Psoas muscle (tissue), 7 donors: ENCODE measurements at regions not wholly inside any gene's neighbourhood (a gene's known extent, or its start where the extent isn't known, plus 50 kb on each side); places are given as distances from the start of the nearest gene placed in this dataset.
"Not testable (repeated sequence)": the region's sequence is repeated elsewhere in the genome, so short reads cannot be mapped to it uniquely, and the experiment has no call there.

Experiments used
- ATAC-seq, 4 donors: fragments of 200-7000 bp; cut with Tn5 transposase; one replicate each; pipeline ENCODE4 v1.9.1; 2020; ENCODE audit warnings: moderate library complexity in 3 of 4, mild to moderate bottlenecking in 2 of 4
- DNase-seq, 2 donors: peaks; one replicate each; pipeline ENCODE4 v3.0.0-alpha.2; 2020
- H3K27ac ChIP-seq: fragments of 200-600 bp; one replicate; pipeline ENCODE4 v1.8.0; 2022
- H3K27me3 ChIP-seq, 3 donors: fragments of 200-600 bp in 1 of 3; one replicate each; pipeline versions ENCODE4 v1.6.1 to v1.8.0; 2013 to 2022; ENCODE audit warnings: low read length in 2 of 3, mild to moderate bottlenecking in 2 of 3, moderate library complexity in 1 of 3; ENCODE audit not compliant: insufficient read depth in 3 of 3
- H3K36me3 ChIP-seq, 2 donors: fragments of 200-600 bp in 1 of 2; one replicate each; pipeline versions ENCODE4 v1.6.1 to v1.8.0; 2013 to 2022; ENCODE audit warnings: low read depth in 1 of 2, mild to moderate bottlenecking in 1 of 2, moderate library complexity in 1 of 2; ENCODE audit not compliant: insufficient read depth in 1 of 2
- H3K4me1 ChIP-seq: fragments of 200-600 bp; one replicate; pipeline ENCODE4 v1.8.0; 2022
- H3K4me3 ChIP-seq: fragments of 200-600 bp; one replicate; pipeline ENCODE4 v1.8.0; 2022; ENCODE audit warnings: mild to moderate bottlenecking
- H3K9me3 ChIP-seq: fragments of 200-600 bp; one replicate; pipeline ENCODE4 v1.8.0; 2022
- WGBS, 3 donors: extraction: QIAGEN DNeasy Blood & Tissue Kit; methylation state at CpG; one replicate each; pipeline versions ENCODE4 v1.1.6 to v1.1.7; 2013; 5-methylcytosine and 5-hydroxymethylcytosine counted together
- intact Hi-C, 2 donors: fragments of 100-400 bp; cut with DNase I; formaldehyde crosslinking; loops; one replicate each; pipeline versions ENCODE4 v1.11.0 to v1.14.2; 2022
- TF ChIP-seq, protein P1 (sequence below): fragments of 200-600 bp; IDR thresholded peaks from one replicate; pipeline ENCODE4 v1.8.0; 2022; ENCODE audit warnings: antibody characterized with exemption
- donor health status: healthy with polysubstance abuse.
- donor health status: DM: no; HTN: no; CAD: no; lungs with moderate emphysema.
- donor health status: Bipolar disorder and iron deficiency.
- donor health status: healthy.
- donor health status: DM: yes; HTN: yes; CAD: no.
- donor health status: DM: no; HTN: no; CAD: no.
- donor health status: DM: yes; HTN: yes; CAD: no.

DNA sequence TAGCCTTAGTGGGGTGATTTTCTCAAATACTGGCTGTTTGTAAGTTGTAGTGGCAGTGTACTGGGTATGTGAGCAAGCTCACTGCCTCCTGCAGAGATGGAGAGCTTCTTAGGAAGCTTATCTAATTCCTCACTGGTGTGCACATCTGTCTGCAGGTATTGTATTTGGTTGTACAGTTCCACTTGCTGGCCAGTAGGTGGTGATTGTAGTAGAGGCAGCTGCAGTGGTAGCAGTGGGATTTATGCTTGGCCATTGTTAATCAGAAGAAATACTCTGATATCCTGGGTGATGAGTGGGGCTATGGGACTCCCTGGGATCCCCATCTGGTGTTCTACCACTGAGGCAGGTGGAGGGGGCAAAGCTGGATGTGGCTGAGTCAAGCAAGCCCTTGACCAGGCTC lies 276.1 kb upstream of the SPAG17 start:
- H3K9me3 ChIP-seq, result peaks cover 12% of the 10 kb centered on the region
- H3K4me3 ChIP-seq, result no peak overlapping the region
- intact Hi-C loops, result no loop called here
- no peaks in the 10 kb centered on the region for H3K27me3 ChIP-seq
- H3K36me3 ChIP-seq, result no peaks in the 10 kb centered on the region
- TF ChIP-seq, protein P1, sequence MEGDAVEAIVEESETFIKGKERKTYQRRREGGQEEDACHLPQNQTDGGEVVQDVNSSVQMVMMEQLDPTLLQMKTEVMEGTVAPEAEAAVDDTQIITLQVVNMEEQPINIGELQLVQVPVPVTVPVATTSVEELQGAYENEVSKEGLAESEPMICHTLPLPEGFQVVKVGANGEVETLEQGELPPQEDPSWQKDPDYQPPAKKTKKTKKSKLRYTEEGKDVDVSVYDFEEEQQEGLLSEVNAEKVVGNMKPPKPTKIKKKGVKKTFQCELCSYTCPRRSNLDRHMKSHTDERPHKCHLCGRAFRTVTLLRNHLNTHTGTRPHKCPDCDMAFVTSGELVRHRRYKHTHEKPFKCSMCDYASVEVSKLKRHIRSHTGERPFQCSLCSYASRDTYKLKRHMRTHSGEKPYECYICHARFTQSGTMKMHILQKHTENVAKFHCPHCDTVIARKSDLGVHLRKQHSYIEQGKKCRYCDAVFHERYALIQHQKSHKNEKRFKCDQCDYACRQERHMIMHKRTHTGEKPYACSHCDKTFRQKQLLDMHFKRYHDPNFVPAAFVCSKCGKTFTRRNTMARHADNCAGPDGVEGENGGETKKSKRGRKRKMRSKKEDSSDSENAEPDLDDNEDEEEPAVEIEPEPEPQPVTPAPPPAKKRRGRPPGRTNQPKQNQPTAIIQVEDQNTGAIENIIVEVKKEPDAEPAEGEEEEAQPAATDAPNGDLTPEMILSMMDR, result no peak
- ATAC-seq (no peak), DNase-seq (no peak)
- no peaks in the 10 kb centered on the region for H3K4me1 ChIP-seq
- no peak overlapping the region for H3K27ac ChIP-seq

DNA sequence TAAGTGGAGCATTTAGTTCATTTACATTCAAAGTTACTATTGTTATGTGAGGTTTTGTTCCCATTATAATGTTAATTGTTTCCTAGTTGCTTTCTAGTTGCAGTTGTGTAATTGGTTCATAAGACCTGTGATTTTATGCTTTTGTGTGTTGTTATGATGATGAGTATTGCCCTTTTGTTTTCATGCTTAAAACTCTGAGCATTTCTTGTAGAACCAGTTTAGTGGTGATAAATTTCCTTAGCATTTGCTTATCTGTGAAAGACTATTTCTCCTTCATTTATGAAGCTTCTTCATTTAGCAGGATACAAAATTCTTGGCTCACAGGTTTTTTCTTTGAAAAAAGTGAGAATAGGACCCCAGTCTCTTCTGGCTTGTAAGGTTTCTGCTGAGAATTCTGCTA lies 274.8 kb upstream of the SPAG17 start:
- peaks cover 12% of the 10 kb centered on the region for H3K9me3 ChIP-seq
- intact Hi-C loops, result no loop called here

DNA sequence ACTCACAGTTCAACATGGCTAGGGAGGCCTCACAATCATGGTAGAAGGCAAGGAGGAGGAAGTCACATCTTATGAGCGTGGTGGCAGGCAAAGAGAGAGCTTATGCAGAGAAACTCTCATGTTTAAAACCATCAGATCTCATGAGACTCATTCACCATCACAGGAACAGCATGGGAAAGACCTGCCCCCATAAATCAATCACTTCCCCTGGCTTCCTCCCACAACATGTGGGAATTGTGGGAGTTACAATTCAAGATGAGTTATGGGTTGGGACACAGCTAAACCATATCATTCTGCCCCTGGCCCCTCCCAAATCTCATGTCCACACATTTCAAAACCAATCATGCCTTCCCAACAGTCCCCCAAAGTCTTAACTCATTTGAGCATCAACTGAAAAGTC lies 268.8 kb upstream of the SPAG17 start:
- intact Hi-C loops, H3K27ac ChIP-seq, H3K9me3 ChIP-seq, ATAC-seq, H3K27me3 ChIP-seq, H3K36me3 ChIP-seq, H3K4me1 ChIP-seq, H3K4me3 ChIP-seq, DNase-seq: not testable (repeated sequence)
- WGBS, 3 donors, result 54 to 87% (median 68%) methylated on average over 1 of the region's 1 CpG

More for the DNA sequence above, 274.8 kb upstream of the SPAG17 start:
- TF ChIP-seq, protein P1, result no peak
- ATAC-seq (no peak), DNase-seq (no peak)
- no peak overlapping the region for H3K4me3 ChIP-seq
- H3K27me3 ChIP-seq, result no peaks in the 10 kb centered on the region
- no peaks in the 10 kb centered on the region for H3K4me1 ChIP-seq
- no peak overlapping the region for H3K27ac ChIP-seq
- H3K36me3 ChIP-seq, result no peaks in the 10 kb centered on the region

DNA sequence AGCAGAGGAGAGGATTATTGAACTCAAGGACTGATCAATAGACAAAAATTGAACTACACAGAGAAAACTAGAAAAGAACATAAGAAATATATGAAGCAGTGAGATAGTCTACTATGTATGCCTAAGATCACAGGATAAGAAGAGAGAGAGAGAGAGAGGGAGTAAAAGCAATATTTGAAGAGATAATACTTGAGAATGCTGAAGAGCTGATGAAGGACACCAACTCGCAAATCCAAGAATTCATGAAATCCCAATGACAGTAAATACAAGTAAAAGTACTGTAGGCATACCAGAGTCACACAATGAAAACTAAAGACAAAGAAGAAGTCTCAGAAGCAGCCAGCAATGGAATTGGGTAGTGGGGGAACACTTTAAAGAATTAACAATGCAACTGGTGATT lies 260.1 kb upstream of the SPAG17 start:
- no peak overlapping the region for H3K4me3 ChIP-seq
- intact Hi-C loops, result no loop called here
- ATAC-seq, result no peak
- no peaks in the 10 kb centered on the region for H3K36me3 ChIP-seq
- H3K27ac ChIP-seq, result no peak overlapping the region
- no peak for DNase-seq
- no peaks in the 10 kb centered on the region for H3K9me3 ChIP-seq
- TF ChIP-seq, protein P1, result no peak
- no peaks in the 10 kb centered on the region for H3K27me3 ChIP-seq
- WGBS, 3 donors, result 96 to 100% (median 97%) methylated on average over 1 of the region's 1 CpG
- no peaks in the 10 kb centered on the region for H3K4me1 ChIP-seq

DNA sequence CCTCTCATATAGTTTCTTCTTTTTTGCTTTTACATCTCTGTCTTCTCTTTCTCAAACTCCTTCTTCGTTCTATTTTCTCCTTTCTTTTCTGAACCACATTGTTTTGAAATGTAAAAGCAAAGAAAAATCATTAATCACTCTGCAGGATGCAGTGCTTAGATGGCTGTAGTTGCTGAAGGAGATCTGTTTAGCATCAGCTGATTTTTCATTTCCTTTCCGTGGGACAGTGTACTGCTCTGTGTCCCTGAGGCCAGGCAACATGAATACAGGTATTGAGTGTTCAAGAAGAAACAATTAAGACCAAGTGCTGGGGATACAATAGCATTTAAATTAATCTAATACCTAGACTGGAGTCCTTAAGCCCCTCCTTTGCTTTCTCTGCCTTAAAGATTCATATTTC lies 257.2 kb upstream of the SPAG17 start:
- intact Hi-C loops, result no loop called here
- Histone ChIP-seq H3K4me1 (no peaks in the 10 kb centered on the region), H3K4me3 (no peak overlapping the region), H3K36me3 (no peaks in the 10 kb centered on the region), H3K27me3 (no peaks in the 10 kb centered on the region), H3K27ac (no peak overlapping the region), H3K9me3 (no peaks in the 10 kb centered on the region)
- ATAC-seq, result no peak
- WGBS, 3 donors, result 47 to 51% (median 48%) methylated on average over 2 of the region's 2 CpGs
- TF ChIP-seq, protein P1, result no peak
- no peak for DNase-seq
